GM19324 (cell line): ENCODE measurements at regions not wholly inside any gene's neighbourhood (a gene's known extent, or its start where the extent isn't known, plus 50 kb on each side); places are given as distances from the start of the nearest gene placed in this dataset.

Experiments used
- ATAC-seq: cut with Tn5 transposase; IDR thresholded peaks from one replicate; pipeline ENCODE4 v1.9.1; 2021; ENCODE audit warnings: mild to moderate bottlenecking, moderate library complexity; ENCODE audit not compliant: unreplicated experiment, low FRiP score

DNA sequence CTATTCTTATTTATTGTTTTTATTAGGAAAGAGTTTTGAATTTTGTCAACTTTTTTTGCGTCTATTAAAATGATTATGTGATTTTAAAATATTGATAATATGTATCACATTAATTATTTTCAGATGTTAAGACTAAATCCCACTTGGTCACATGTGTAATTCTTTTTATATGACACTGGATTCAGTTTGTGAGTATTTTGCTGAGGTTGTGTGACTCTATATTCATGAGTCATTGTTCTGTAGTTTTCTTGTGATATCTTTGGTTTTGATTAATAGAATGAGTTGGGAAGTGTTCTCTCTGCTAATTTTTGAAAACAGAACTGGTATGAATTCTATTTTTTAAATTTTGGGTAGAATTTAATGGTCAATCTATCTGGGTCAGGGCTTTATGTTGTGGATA lies 317.9 kb downstream of the ETS1 start:
- no peak for ATAC-seq

GRCh38 chr11:128266893-128267292 lies 320.5 kb downstream of the ETS1 start:
- no peak for ATAC-seq

DNA sequence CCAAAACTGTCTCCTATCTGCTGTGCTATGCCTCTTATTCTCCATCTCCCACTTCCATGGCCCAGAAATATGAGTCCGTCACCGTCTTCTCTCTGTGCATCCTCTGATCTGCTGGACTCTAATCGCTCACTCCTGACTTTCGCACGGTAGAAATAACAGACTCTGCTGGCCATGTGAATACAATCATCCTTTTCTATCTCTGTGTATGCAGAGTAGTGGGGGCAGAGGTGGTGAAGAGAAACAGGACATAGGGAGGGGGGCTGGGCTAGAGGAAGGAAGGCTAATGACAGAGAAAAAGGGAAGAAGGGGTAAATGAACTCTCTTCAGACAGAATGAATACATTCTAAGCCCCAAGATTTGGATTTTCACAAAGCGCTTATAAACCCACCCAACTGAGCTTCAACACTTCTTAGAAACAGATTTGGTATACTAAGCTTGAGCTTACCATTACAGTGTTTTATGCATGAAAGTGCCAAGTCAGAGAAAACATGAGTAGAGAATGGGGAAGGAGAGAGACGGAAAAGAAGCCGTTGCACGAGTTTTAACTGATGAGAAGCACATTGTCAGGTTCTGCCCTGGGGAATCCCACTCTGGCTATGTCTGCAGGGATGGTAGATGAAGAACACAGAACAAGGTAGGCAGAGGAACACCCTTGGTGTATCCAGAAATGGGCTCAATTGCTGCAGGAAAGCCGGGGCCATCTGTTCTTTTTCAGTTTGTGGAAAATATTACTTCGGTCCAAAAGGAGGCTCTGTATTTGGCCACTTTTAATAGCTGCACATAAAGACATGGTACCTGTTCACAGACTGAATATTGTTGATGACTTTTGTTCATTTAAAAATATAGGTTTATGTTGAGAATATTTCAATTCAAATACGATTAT lies 324.7 kb downstream of the ETS1 start:
- no peak for ATAC-seq

DNA sequence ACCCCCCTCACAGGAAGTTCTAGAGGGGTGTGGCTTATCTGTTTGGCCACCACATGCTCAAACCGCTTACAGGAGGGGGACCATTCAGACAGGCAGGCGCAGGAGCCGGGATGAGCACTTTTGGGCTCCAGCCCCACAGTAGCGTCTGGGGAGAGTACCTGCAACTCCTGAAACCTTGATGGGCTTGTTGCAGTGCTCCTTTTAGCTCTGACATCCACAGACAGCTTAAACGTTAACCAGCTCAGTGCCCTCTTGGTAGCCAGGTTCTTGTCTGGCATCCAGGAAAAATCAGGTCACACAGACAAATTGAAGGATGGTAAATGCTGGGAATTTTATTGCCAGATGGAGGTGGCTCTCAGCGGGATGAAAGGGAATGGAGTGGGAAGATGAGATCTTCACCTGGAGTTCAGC lies 326.3 kb downstream of the ETS1 start:
- no peak for ATAC-seq

DNA sequence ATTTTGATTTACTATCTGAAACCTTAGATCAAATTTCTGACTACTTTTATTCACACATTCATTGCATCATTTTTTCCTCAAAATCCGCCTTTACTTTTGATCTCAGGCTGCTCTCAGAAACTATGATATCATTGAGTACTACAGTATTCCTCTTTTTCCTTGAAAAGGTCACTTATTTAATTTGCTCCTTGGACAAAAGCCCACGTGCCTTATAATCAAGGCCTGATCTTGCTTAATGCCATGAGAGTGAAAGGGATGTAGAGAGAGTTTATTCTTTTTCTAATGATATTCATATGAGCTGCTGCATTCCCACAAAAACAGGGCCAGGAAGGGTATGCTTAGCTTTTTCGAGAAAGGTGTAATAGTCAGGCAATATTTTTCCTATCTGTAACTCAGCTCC lies 327.0 kb downstream of the ETS1 start:
- ATAC-seq: no peak

DNA sequence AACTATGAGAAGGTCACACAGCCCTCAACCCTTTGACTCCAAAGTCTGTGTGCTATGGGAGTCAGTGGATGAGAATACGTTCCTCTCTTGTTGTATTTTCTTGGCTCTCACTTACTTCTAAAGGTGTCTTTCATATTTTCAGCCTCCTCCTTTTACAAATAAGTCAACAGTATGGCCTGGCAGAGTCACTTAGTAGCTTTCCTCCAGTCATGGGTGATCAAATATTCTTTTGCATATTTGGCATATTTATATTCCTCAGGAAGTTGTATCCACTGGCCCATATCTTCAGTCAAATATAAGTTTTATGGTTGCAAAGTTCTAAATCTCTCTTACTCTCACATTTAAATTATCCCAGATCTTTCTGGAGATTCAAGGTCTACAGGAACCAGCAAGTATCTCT lies 327.5 kb downstream of the ETS1 start:
- no peak for ATAC-seq

GRCh38 chr11:128254941-128255340 lies 332.4 kb downstream of the ETS1 start:
- ATAC-seq: no peak

DNA sequence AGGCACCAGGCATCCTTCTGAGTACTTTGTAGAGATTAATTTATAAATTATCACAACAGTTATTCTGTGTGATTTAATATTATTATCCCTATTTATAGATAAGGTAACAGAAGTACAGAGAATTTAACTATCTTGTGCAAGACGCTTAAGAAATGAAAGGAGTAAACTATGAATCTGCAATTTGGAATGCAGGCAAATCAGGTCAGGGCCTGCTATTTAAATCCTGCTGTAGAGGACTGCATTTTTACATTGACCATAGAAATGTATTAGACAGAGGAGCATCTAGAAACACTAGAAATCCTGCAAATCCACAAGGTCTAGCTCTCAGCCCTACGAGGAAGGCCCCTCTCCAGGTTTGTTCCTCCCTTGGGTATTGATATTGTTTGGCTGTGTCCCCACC lies 336.2 kb downstream of the ETS1 start:
- no peak for ATAC-seq

DNA sequence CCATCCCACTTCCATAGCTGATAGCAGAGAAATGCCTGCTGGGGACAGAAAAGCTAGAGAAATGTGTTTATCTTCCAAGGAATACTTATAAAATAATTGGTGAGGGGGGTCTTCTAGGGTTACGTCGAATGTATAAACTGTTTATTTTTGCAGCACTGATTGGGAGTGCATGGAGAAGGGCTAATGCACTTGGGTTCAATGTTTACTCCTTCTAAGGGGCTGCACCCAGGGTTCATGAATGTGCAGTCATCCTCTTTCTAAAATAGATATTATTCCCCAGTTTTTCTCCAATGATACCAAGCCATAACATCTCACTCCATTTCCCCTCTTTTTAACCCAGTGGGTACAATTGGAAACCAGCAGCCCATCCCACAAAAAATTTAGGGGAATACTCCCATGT lies 336.9 kb downstream of the ETS1 start:
- ATAC-seq: no peak

DNA sequence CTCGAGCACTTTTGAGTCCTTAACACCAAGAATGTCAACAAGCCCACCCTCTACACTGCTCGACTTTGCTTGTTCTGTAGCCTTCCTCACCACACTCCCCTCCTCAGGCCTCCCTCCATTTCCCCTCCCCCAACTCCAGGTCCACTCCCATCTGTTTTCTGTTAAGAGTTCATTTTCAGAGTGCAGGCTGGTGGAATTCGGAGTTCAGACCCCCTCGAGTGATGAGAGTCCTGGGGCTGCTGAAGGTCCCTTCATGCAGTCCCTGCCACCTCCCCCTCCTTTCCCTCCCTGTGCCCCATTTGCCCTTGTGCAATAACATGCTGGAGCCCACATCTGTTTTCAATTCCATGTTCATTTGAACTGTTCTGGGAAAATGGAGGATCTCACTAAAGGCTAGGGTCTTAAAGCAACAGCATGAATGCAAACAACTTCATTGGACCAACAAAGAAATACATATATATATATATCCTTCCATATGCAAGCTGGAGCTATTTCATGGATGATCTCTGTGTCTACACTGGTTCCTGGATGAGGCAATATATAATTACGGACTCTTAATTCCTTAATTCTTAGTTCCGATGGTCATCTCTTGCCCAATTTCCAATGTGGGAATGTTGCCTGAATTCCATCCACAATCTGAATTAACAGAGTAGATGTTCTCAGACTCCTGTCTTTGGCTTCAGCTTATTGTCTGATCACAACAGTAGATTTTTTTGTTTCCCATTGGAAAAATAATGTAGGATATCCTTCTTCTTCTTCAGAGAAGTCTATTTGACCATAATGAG lies 340.4 kb downstream of the ETS1 start:
- no peak for ATAC-seq

DNA sequence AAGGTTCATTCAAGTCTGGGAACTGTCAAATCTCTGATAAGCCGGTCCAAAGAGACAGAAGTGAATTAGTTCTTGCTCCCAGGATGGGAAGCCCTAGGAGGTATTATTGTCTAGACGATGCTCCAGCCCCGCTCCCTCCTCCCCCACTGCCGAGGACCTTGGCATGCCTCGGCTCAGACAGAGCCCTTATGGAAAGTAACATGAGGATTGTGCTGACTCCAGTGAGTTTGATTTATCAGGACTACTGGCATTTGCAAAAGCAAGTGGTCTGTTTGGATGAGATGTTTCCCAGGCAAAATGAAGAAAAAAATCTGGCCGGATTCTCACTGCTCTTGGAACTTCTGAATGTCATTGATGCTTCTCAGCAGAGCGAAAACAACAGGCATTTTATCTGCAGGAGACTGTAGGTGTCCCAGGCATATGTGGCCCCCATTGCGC lies 341.0 kb downstream of the ETS1 start:
- no peak for ATAC-seq

- no peak for ATAC-seq
These were observed 342.5 kb downstream of the ETS1 start for GRCh38 chr11:128244871-128245270.

DNA sequence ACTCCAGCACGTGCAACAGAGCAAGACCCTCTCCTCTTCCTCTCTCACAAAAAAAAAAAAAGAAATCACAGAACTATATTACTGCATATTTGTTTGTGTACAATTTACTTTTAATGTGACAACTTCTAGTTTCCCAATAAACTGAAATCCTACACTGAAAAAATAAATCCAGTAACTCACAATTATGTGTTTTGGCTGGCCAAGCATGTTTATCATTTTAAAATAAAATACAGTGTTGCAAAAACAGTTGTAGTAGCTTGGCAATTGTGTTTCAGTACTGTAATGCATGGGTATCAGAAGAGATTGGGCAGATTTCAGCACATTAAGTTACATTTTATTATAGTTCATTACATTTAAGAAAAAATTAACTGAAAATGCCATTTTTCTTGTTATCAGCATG lies 344.9 kb downstream of the ETS1 start:
- ATAC-seq: no peak

DNA sequence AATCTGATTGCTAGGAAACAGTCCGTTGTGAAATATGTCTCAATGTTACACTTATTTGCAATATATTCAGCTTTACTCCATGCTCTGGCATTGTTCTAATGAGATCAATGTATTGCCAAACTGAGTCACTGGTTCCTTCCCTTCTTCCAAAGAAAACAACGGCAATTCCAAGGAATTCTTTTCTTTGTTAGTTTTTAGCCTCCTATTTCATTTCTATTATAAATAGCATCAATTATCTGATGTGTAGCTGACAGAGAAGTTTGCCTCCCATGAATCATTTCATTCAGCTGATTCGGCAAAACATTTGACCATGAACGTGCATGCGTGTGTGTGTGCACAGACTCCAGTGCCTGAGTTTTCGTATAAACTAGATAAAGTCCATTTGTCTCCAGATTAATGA lies 346.8 kb downstream of the ETS1 start:
- no peak for ATAC-seq

DNA sequence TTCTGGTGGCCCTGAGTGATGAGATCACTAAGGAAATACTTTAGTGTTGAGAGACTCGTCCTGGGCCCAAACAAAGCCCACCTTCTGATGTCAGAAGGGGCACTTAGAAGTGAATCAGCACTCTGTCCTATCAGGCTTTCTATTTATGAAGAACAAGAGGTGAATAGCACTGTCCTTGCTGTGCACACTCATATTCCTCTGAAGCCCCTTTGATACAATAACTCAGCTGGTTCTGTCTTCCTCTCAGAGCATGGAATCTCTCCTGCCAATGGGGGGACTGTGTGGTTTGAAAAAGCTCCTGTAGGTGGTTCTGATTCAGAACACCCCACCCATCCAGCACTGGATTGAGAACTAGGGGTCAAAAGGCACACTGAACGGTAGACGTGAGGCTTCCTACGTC lies 348.1 kb downstream of the ETS1 start:
- ATAC-seq: no peak

GRCh38 chr11:128238521-128239265 lies 348.7 kb downstream of the ETS1 start:
- no peak for ATAC-seq

DNA sequence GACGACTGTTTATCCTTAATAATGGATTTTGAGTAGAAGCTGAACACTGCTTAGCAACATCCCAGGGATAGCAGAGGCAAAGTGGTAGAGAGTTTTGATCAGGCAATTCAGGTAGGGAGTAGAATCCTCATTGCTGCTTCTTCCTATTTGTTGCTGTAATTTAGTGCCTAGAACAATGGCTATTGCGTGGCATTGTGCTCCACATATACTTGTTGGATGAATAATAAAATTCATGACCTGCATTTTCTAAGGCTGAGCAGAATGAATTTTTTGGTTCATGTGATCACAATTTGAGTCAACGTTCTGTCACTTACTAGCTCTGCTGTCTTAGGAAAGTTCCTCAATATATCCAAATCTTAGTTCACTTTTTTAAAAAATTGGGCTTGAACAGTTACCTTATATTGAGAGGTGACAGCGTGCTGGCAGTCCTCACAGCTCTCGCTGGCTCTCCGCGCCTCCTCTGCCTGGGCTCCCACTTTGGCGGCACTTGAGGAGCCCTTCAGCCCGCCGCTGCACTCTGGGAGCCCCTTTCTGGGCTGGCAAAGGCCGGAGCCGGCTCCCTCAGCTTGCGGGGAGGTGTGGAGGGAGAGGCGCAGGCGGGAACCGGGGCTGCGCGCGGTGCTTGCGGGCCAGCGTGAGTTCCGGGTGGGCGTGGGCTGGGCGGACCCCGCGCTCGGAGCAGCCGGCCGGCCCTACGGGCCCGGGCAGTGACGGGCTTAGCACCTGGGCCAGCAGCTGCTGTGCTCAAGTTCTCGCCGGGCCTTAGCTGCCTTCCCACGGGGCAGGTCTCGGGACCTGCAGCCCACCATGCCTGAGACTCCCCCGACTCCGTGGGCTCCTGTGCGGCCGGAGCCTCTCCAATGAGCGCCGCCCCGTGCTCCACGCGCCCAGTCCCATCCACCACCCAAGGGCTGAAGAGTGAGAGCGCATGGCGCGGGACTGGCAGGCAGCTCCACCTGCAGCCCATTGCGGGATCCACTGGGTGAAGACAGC lies 350.6 kb downstream of the ETS1 start:
- no peak for ATAC-seq

GRCh38 chr11:128235958-128236357 lies 351.4 kb downstream of the ETS1 start:
- no peak for ATAC-seq

DNA sequence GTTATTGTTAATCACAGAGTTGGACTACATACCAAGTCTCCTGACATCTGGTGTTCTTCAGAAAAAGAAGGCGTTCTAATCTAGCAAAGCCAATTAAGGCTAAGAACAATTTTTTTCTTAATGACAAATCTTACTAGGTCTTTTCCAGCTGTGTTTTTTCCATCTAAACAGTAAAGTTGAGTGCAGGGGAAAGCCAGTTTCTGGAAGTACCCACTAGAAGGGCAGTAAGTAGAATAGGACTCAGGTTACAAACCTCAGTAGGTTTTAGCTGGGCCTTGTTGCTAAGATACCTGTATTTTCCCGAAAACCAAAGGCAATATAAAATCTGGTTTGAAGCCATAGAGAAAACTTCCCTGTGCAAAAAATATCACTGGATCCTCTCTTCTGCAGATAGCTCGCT lies 351.9 kb downstream of the ETS1 start:
- ATAC-seq: no peak

GRCh38 chr11:128234143-128234542 lies 353.2 kb downstream of the ETS1 start:
- ATAC-seq: no peak
